Neural crest cell (in vitro differentiated cells): ENCODE measurements at regions not wholly inside any gene's neighbourhood (a gene's known extent, or its start where the extent isn't known, plus 50 kb on each side); places are given as distances from the start of the nearest gene placed in this dataset.
"Not testable (repeated sequence)": the region's sequence is repeated elsewhere in the genome, so short reads cannot be mapped to it uniquely, and the experiment has no call there.

Experiments used
- DNase-seq: peaks from one replicate; pipeline ENCODE4 v3.0.0; 2021; ENCODE audit warnings: low read depth, mixed read lengths, low spot score
- H3K27ac Mint-ChIP-seq: one replicate; pipeline ENCODE4 v1.8.0; 2021; ENCODE audit warnings: mild to moderate bottlenecking, mixed read lengths; ENCODE audit not compliant: unreplicated experiment
- H3K27me3 Mint-ChIP-seq: 2 replicates; pipeline ENCODE4 v1.8.0; 2021; ENCODE audit warnings: low read depth, mild to moderate bottlenecking, mixed read lengths
- H3K36me3 Mint-ChIP-seq: 2 replicates; pipeline ENCODE4 v1.8.0; 2021; ENCODE audit warnings: low read depth, mild to moderate bottlenecking, mixed read lengths
- H3K4me1 Mint-ChIP-seq: 2 replicates; pipeline ENCODE4 v1.8.0; 2021; ENCODE audit warnings: mixed read lengths
- H3K4me3 Mint-ChIP-seq: one replicate; pipeline ENCODE4 v1.8.0; 2021; ENCODE audit warnings: mild to moderate bottlenecking, mixed read lengths
- H3K9me3 Mint-ChIP-seq: 2 replicates; pipeline ENCODE4 v1.8.0; 2021; ENCODE audit warnings: mixed read lengths
- CTCF ChIP-seq: fragments of 200-600 bp; sonication (generic); conservative IDR thresholded peaks from 2 replicates; pipeline ENCODE4 v1.5.0; 2021; ENCODE audit warnings: antibody characterized with exemption, mild to moderate bottlenecking

GRCh38 chr18:22065311-22065710 is 104.1 kb upstream of the GATA6 start:
- H3K4me3 Mint-ChIP-seq: no peak overlapping the region
- H3K9me3 Mint-ChIP-seq: no peaks in the 10 kb centered on the region
- no peaks in the 10 kb centered on the region for H3K36me3 Mint-ChIP-seq
- no peak for TF ChIP-seq CTCF
- peaks cover 4% of the 10 kb centered on the region for H3K4me1 Mint-ChIP-seq
- H3K27me3 Mint-ChIP-seq: no peaks in the 10 kb centered on the region
- no peak overlapping the region for H3K27ac Mint-ChIP-seq
- no peak for DNase-seq

GRCh38 chr18:22066083-22066485 is 103.3 kb upstream of the GATA6 start:
- H3K4me3 Mint-ChIP-seq: no peak overlapping the region
- no peak for TF ChIP-seq CTCF
- no peaks in the 10 kb centered on the region for H3K9me3 Mint-ChIP-seq
- H3K27ac Mint-ChIP-seq: no peak overlapping the region
- DNase-seq: no peak
- no peaks in the 10 kb centered on the region for H3K36me3 Mint-ChIP-seq
- H3K27me3 Mint-ChIP-seq: no peaks in the 10 kb centered on the region
- no peaks in the 10 kb centered on the region for H3K4me1 Mint-ChIP-seq

- Mint-ChIP-seq H3K4me3 (no peak overlapping the region), H3K36me3 (no peaks in the 10 kb centered on the region), H3K4me1 (no peaks in the 10 kb centered on the region), H3K27ac (no peak overlapping the region), H3K9me3 (no peaks in the 10 kb centered on the region), H3K27me3 (no peaks in the 10 kb centered on the region)
- no peak for DNase-seq
- no peak for TF ChIP-seq CTCF
Measured at GRCh38 chr18:22067109-22067508, 102.3 kb upstream of the GATA6 start.

GRCh38 chr18:22067682-22068081 is 101.7 kb upstream of the GATA6 start:
- H3K27ac Mint-ChIP-seq: no peak overlapping the region
- no peaks in the 10 kb centered on the region for H3K27me3 Mint-ChIP-seq
- H3K9me3 Mint-ChIP-seq: no peaks in the 10 kb centered on the region
- no peak for TF ChIP-seq CTCF
- no peak for DNase-seq
- no peaks in the 10 kb centered on the region for H3K36me3 Mint-ChIP-seq
- no peak overlapping the region for H3K4me3 Mint-ChIP-seq
- no peaks in the 10 kb centered on the region for H3K4me1 Mint-ChIP-seq

- not testable (repeated sequence) for H3K36me3 Mint-ChIP-seq, H3K27ac Mint-ChIP-seq, H3K4me1 Mint-ChIP-seq, DNase-seq, H3K4me3 Mint-ChIP-seq, H3K27me3 Mint-ChIP-seq, H3K9me3 Mint-ChIP-seq
Measured at GRCh38 chr18:22068784-22069183, 100.6 kb upstream of the GATA6 start.

- Mint-ChIP-seq H3K4me1 (no peaks in the 10 kb centered on the region), H3K27me3 (no peaks in the 10 kb centered on the region), H3K27ac (no peak overlapping the region), H3K36me3 (no peaks in the 10 kb centered on the region), H3K4me3 (no peak overlapping the region), H3K9me3 (no peaks in the 10 kb centered on the region)
- no peak for TF ChIP-seq CTCF
- DNase-seq: no peak
Measured at GRCh38 chr18:22069916-22070315, 99.5 kb upstream of the GATA6 start.
